Ishikawa (cell line): ENCODE measurements at regions not wholly inside any gene's neighbourhood (a gene's known extent, or its start where the extent isn't known, plus 50 kb on each side); places are given as distances from the start of the nearest gene placed in this dataset.

ENCODE experiments used
- CREB1 ChIP-seq: IDR thresholded peaks from 2 replicates; pipeline ENCODE4 v1.6.1; 2012; ENCODE audit warnings: low read depth
- RAD21 ChIP-seq: IDR thresholded peaks from 2 replicates; pipeline ENCODE4 v1.6.1; 2012; ENCODE audit warnings: low read depth
- TF ChIP-seq, protein P1 (sequence below): IDR thresholded peaks from 2 replicates; pipeline ENCODE4 v1.6.1; 2012
- TF ChIP-seq, protein P2 (sequence below): IDR thresholded peaks from 2 replicates; pipeline ENCODE4 v1.6.1; 2012; ENCODE audit warnings: low read depth, mild to moderate bottlenecking

DNA sequence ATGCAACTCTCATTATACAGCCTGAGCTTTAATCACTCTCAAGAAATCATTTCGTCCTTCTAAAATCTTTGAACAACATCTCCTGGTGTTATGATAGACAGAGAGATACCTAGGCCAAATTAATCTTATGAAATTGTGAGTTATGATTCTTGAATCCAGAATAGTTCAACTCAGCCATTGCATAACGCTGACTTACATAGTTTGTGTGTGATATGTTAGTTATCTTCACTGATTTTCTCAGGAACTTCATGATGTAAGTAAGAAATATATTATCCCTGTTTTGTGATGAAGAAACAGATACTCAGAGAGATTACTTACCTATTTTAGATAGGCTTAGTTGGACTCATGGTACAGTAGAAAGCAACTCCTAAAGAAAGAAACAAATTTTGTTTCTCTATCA lies 684.4 kb downstream of the ZEB2 start:
- TF ChIP-seq, protein P1, sequence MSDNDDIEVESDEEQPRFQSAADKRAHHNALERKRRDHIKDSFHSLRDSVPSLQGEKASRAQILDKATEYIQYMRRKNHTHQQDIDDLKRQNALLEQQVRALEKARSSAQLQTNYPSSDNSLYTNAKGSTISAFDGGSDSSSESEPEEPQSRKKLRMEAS, result no peak
- TF ChIP-seq, protein P2, sequence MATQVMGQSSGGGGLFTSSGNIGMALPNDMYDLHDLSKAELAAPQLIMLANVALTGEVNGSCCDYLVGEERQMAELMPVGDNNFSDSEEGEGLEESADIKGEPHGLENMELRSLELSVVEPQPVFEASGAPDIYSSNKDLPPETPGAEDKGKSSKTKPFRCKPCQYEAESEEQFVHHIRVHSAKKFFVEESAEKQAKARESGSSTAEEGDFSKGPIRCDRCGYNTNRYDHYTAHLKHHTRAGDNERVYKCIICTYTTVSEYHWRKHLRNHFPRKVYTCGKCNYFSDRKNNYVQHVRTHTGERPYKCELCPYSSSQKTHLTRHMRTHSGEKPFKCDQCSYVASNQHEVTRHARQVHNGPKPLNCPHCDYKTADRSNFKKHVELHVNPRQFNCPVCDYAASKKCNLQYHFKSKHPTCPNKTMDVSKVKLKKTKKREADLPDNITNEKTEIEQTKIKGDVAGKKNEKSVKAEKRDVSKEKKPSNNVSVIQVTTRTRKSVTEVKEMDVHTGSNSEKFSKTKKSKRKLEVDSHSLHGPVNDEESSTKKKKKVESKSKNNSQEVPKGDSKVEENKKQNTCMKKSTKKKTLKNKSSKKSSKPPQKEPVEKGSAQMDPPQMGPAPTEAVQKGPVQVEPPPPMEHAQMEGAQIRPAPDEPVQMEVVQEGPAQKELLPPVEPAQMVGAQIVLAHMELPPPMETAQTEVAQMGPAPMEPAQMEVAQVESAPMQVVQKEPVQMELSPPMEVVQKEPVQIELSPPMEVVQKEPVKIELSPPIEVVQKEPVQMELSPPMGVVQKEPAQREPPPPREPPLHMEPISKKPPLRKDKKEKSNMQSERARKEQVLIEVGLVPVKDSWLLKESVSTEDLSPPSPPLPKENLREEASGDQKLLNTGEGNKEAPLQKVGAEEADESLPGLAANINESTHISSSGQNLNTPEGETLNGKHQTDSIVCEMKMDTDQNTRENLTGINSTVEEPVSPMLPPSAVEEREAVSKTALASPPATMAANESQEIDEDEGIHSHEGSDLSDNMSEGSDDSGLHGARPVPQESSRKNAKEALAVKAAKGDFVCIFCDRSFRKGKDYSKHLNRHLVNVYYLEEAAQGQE, result no peak
- TF ChIP-seq CREB1 (no peak), RAD21 (no peak)
